Hepatic stellate cell (primary cell): ENCODE measurements at regions not wholly inside any gene's neighbourhood (a gene's known extent, or its start where the extent isn't known, plus 50 kb on each side); places are given as distances from the start of the nearest gene placed in this dataset.
"Not testable (repeated sequence)": the region's sequence is repeated elsewhere in the genome, so short reads cannot be mapped to it uniquely, and the experiment has no call there.

ENCODE experiments used
- DNase-seq: peaks from one replicate; pipeline ENCODE4 v3.0.0; 2011; ENCODE audit warnings: low spot score

DNA sequence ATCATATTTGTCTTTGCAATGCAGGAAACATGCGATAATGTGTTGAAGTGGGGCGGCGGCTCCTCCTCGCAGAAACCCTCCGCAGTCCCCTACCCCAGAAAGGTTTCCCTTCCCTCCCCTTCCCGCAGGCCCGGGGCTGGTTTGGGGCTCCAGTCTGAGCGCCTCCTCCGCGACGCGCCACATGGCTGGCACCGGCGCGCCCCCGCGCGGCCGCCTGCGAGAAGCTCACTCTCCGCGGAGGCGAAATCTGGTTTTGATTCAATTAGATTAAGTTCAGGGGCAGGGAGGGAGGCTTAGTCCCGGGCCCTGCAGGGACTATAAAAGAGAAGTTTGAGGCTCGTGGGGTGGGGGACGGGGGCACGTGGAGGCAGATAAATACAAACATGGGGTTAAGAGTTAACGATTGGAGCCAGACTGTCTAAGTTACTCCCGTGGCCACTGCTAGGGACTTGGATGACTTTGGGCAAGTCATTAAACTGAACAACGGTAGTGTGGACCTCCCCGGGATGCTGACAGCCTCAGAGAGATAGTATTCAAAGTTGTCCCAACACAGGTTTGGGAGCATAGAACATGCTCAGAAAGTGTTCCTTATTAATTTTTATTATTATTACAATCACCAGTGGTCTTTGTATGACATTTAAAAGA is 69.4 kb downstream of the MSX2 start:
- peak; percentile 22 for DNase-seq

DNA sequence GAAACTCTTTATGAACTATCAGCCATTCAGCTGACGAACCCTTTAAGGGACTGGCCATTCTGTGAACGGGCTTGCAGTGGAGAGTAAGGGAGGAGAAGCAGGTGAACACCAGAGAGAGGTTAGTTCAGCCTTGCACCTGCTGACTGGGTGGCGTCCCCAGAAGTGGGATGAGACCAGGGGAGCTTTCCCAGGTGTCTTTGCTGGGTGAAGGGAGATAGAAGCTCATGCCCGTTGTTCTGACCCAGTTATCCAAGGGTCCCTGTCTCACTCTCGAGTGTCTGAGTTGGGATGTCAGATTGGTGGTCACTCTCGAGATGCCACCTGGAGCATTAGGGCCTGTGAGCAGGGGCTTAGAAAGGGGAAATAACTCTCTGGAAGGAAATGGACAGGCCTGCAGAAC is 68.7 kb downstream of the MSX2 start:
- no peak for DNase-seq

DNA sequence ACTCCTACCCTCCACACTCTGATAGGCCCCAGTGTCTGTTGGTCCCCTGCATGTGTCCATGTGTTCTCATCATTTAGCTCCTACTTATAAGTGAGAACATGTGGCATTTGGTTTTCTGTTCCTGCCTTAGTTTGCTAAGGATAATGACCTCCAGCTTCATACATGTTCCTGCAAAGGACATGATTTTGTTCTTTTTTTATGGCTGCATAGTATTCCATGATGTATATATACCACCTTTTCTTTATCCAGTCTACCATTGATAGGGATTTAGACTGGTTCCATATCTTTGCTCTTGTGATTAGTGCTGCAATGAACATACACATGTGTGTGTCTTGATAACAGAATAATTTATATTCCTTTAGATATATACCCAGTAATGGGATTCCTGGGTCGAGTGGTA is 67.9 kb downstream of the MSX2 start:
- DNase-seq, result not testable (repeated sequence)

DNA sequence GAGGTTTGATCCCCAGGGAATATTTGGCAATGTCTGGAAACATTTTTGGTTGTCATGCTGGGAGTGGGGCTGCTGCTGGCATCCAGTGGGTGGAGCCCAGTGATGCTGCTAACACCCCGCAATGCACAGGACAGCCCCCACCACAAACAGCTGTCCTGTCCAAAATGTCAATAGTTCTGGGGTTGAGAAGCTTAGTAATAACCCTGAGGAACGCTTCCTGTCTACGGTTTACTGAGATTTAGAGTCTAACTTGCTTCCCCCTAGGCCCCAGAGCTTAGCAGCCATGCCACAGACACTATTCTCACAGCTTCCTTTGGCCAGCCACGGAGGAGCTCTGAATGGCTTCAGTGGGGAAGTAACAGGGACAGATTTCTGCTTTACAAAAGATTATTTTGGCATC is 66.5 kb downstream of the MSX2 start:
- no peak for DNase-seq

DNA sequence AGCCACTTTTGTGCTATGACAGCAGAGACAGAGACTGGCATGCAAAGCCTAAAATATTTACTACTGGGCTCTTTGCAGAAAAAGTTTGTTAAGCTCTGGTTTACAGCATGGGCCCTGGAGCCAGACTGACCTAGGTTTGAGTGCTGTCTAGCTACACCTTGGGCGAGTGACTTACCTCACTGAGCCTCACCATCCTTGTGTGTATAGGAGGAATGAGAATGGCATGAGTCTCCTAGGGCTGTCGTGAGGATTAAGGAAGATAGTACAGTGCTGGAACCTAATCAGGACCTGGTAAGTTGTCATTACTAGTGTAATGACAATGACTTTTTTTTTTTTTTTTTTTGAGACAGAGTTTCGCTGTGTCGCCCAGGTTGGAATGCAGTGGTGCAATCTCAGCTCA is 65.2 kb downstream of the MSX2 start:
- DNase-seq, result no peak

DNA sequence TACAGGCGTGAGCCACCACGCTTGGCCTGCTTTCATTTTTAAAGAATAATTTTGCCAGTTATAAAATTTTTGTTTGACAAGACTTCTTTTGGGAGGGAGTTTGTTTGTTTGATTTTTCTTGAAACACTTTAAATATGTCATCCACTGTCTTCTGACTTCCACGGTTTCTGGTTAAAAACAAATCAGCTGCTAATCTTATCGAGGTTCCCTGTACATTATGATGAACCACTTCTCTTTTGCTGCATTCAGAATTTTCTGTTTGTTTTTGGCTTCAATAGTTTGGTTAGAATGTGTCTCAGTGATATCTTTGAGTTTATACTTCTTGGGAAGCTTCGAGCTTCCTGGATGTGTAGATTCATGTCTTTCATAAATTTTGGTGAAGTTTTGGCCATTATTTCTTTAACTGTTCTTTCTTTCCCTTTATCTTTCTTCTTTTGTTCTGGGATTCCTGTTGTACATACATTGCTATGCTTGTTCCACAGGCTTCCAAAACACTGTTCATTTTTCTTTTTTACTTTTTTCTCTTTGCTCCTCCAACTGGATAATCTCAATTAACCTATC is 60.8 kb downstream of the MSX2 start:
- DNase-seq, result no peak
